Lower lobe of right lung (tissue), 2 donors: ENCODE measurements at regions not wholly inside any gene's neighbourhood (a gene's known extent, or its start where the extent isn't known, plus 50 kb on each side); places are given as distances from the start of the nearest gene placed in this dataset.

Experiments
- ATAC-seq, 2 donors: fragments of 200-7000 bp; cut with Tn5 transposase; one replicate each; pipeline ENCODE4 v1.9.1; 2020 to 2022; ENCODE audit warnings: mild to moderate bottlenecking in 2 of 2, moderate library complexity in 2 of 2
- DNase-seq: peaks from one replicate; pipeline ENCODE4 v3.0.0-alpha.2; 2020
- H3K27ac ChIP-seq: fragments of 200-600 bp; one replicate; pipeline ENCODE4 v1.8.0; 2022
- H3K27me3 ChIP-seq: fragments of 200-600 bp; one replicate; pipeline ENCODE4 v1.8.0; 2022; ENCODE audit warnings: low read depth
- H3K36me3 ChIP-seq: fragments of 200-600 bp; one replicate; pipeline ENCODE4 v1.8.0; 2022; ENCODE audit warnings: mild to moderate bottlenecking
- H3K4me1 ChIP-seq: fragments of 200-600 bp; one replicate; pipeline ENCODE4 v1.8.0; 2022
- H3K4me3 ChIP-seq: fragments of 200-600 bp; one replicate; pipeline ENCODE4 v1.8.0; 2022; ENCODE audit warnings: mild to moderate bottlenecking
- H3K9me3 ChIP-seq: fragments of 200-600 bp; one replicate; pipeline ENCODE4 v1.8.0; 2022
- intact Hi-C: fragments of 100-400 bp; cut with DNase I; formaldehyde crosslinking; loops from one replicate; pipeline ENCODE4 v1.11.0; 2022
- TF ChIP-seq, protein P1 (sequence below): fragments of 200-600 bp; IDR thresholded peaks from one replicate; pipeline ENCODE4 v1.8.0; 2022; ENCODE audit warnings: antibody characterized with exemption, mild to moderate bottlenecking
- donor health status: DM: no; HTN: yes; CAD: no; lungs with severe emphysema.

DNA sequence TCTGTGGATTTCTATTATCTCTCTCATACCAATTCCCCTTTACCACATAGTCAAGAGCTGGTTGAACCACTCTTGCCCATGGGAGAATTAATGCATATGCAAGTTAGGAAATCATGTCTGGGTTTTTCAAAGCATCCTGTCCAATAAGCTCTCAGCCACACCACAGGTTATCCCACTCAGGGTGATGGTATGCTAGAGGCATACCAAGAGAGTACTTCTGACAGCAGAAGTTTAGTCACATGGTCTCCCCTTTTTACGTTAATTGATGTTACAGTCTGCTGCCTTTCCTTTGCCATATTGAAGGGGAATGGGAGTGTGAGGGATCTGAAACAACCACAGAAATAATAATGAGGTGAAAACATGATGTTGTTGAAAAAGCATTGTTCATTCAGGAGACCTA, 135.8 kb upstream of the PBX1 start:
- no peak for ATAC-seq
- no peak overlapping the region for H3K27ac ChIP-seq
- no peaks in the 10 kb centered on the region for H3K27me3 ChIP-seq
- H3K4me1 ChIP-seq, result no peaks in the 10 kb centered on the region
- TF ChIP-seq, protein P1, sequence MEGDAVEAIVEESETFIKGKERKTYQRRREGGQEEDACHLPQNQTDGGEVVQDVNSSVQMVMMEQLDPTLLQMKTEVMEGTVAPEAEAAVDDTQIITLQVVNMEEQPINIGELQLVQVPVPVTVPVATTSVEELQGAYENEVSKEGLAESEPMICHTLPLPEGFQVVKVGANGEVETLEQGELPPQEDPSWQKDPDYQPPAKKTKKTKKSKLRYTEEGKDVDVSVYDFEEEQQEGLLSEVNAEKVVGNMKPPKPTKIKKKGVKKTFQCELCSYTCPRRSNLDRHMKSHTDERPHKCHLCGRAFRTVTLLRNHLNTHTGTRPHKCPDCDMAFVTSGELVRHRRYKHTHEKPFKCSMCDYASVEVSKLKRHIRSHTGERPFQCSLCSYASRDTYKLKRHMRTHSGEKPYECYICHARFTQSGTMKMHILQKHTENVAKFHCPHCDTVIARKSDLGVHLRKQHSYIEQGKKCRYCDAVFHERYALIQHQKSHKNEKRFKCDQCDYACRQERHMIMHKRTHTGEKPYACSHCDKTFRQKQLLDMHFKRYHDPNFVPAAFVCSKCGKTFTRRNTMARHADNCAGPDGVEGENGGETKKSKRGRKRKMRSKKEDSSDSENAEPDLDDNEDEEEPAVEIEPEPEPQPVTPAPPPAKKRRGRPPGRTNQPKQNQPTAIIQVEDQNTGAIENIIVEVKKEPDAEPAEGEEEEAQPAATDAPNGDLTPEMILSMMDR, result no peak
- DNase-seq, result no peak
- intact Hi-C loops, result no loop called here
- no peaks in the 10 kb centered on the region for H3K36me3 ChIP-seq
- no peaks in the 10 kb centered on the region for H3K9me3 ChIP-seq
- H3K4me3 ChIP-seq, result no peak overlapping the region

DNA sequence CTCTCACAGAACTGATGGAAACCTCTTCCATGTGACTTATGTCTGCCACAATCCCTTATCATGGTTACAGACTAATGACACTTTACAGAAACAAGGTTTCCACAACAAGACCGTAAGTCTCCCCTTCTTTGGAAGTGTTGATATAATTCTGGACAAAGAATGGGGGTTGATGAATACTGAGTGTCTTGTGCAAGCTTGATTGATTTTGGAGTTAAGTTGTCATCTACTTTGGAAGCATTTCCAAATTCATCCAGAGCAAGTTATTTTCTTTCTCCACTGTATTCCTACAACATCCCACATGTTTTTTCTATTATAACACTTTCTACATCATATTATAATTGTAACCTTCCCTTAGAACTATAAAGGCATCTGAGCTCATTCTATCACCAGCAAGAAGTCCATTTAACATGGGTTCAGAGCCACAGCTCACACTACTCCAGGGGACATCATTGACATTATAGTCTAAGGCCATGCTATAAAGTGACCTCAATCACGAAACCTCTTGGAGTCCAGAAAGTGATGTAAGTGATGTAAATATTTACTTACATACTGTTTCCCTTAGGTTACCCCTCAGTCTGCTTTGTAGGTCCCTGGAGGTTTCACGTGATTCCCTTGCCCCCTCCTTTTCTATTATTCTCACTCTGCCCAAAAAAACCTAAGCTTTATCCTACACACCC, 125.7 kb upstream of the PBX1 start:
- no peaks in the 10 kb centered on the region for H3K9me3 ChIP-seq
- no peak for DNase-seq
- TF ChIP-seq, protein P1, result no peak

DNA sequence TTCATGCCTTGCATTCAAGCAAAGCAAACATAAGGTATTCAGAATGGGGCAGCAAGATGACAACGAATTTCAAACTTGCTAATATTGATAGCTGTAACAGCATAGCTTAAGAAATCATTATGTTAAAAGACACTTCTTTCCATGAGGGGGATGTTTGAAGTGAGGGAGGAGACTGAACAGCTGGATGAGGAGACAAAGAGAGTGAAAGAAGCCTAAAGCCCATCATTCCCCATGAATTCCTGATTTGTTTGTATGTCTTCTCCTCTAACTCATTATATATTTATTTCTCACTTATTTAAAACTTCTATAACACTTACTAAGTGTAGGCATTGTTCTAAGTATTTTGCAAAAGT, 125.2 kb upstream of the PBX1 start:
- no peaks in the 10 kb centered on the region for H3K9me3 ChIP-seq
- TF ChIP-seq, protein P1, result no peak
- no peaks in the 10 kb centered on the region for H3K27me3 ChIP-seq
- intact Hi-C loops, result no loop called here
- no peaks in the 10 kb centered on the region for H3K36me3 ChIP-seq
- DNase-seq (no peak), ATAC-seq (no peak)
- H3K4me3 ChIP-seq, result no peak overlapping the region
- no peaks in the 10 kb centered on the region for H3K4me1 ChIP-seq
- no peak overlapping the region for H3K27ac ChIP-seq

More for the DNA sequence above, 125.7 kb upstream of the PBX1 start:
- no peak overlapping the region for H3K27ac ChIP-seq
- no peaks in the 10 kb centered on the region for H3K36me3 ChIP-seq
- no peaks in the 10 kb centered on the region for H3K27me3 ChIP-seq
- no peak for ATAC-seq
- H3K4me1 ChIP-seq, result no peaks in the 10 kb centered on the region
- H3K4me3 ChIP-seq, result no peak overlapping the region
- intact Hi-C loops, result no loop called here

DNA sequence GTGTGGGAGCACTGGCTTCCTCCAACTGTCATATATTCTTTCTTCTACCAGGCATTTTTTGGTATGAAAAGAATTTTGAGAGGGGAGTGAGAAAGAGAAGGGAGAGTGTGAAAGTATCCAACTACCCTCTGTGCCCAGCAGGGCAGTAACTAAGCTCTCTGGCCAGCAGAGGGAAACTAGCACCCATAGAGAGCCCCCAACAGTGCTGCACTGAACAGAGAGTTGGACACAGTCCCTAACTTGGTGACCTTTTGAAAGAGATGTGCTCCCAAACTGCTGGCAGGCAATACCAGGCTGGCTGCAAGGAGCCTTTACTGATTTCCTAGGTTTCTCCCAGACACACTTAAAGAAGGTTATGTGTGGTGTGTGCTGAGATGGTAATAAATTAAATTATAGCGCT, 118.8 kb upstream of the PBX1 start:
- DNase-seq, result no peak

DNA sequence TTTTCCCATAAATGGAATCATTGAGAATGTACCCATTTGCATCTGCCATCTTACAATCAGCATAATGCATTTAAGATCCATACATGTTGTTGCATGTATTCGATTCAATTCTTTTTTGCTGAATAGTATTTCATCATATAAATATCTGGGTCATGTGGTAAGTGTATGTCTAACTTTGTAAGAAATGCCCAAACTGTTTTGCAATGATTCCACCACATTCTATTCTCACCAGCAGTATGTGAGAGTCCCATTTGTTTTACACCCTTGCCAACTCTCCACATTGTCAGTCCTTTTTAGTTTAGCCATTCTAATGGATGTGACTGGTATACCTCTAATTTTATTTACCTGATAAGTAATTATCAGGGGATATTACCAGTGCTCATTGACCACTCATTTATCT, 115.8 kb upstream of the PBX1 start:
- no peak for ATAC-seq
- Histone ChIP-seq H3K27ac (no peak overlapping the region), H3K36me3 (no peaks in the 10 kb centered on the region), H3K4me3 (no peak overlapping the region), H3K27me3 (no peaks in the 10 kb centered on the region), H3K9me3 (no peaks in the 10 kb centered on the region), H3K4me1 (peaks cover 8% of the 10 kb centered on the region)
- TF ChIP-seq, protein P1, result no peak
- no peak for DNase-seq
- intact Hi-C loops, result no loop called here

More for the DNA sequence above, 118.8 kb upstream of the PBX1 start:
- ATAC-seq, result peak; percentile 64 to 65
- Histone ChIP-seq H3K27ac (no peak overlapping the region), H3K4me1 (peaks cover 8% of the 10 kb centered on the region), H3K36me3 (no peaks in the 10 kb centered on the region), H3K27me3 (no peaks in the 10 kb centered on the region), H3K9me3 (no peaks in the 10 kb centered on the region), H3K4me3 (no peak overlapping the region)
- intact Hi-C loops, result no loop called here
- TF ChIP-seq, protein P1, result peak; percentile 34

DNA sequence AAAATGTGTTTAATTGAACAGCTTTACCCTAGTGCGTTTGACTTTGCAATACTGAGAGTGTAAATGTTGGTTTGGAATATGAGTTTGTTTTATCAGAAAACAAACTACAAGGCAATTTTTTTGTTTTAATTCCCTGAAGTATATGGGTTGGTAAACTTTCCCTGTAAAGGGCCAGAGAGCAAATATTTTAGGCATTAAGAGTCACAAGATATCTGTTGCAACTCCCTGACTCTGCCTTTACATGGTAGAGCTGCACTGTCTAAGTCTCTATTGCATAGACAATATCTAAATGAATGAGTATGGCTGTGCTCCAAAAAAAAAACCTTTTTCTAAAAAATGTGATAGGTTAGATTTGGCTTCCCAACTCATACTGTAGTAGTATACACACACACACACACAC, 115.1 kb upstream of the PBX1 start:
- Histone ChIP-seq H3K4me3 (no peak overlapping the region), H3K27ac (no peak overlapping the region), H3K4me1 (peaks cover 8% of the 10 kb centered on the region), H3K36me3 (no peaks in the 10 kb centered on the region), H3K27me3 (no peaks in the 10 kb centered on the region), H3K9me3 (no peaks in the 10 kb centered on the region)
- no peak for DNase-seq
- ATAC-seq, result no peak
- intact Hi-C loops, result no loop called here
- TF ChIP-seq, protein P1, result no peak
